Ammon's horn (tissue), 1 donor: ENCODE measurements at regions not wholly inside any gene's neighbourhood (a gene's known extent, or its start where the extent isn't known, plus 50 kb on each side); places are given as distances from the start of the nearest gene placed in this dataset.

Source experiments
- DNase-seq: peaks from one replicate; pipeline ENCODE4 v3.0.0-alpha.2; 2016; ENCODE audit warnings: low spot score

GRCh38 chr5:125286271-125286670, 539.8 kb upstream of the ZNF608 start:
- no peak for DNase-seq

GRCh38 chr5:125289606-125290005, 543.2 kb upstream of the ZNF608 start:
- DNase-seq, result no peak

GRCh38 chr5:125290935-125291334, 544.5 kb upstream of the ZNF608 start:
- no peak for DNase-seq

- DNase-seq, result no peak
These were observed 545.0 kb upstream of the ZNF608 start for GRCh38 chr5:125291447-125291846.

- no peak for DNase-seq
These were observed 546.8 kb upstream of the ZNF608 start for GRCh38 chr5:125293223-125293622.

GRCh38 chr5:125293726-125294125, 547.3 kb upstream of the ZNF608 start:
- no peak for DNase-seq

GRCh38 chr5:125294844-125295243, 548.4 kb upstream of the ZNF608 start:
- DNase-seq, result no peak

- no peak for DNase-seq
These were observed 549.0 kb upstream of the ZNF608 start for GRCh38 chr5:125295405-125295872.

GRCh38 chr5:125298258-125298657, 551.8 kb upstream of the ZNF608 start:
- DNase-seq, result no peak

- no peak for DNase-seq
These were observed 552.4 kb upstream of the ZNF608 start for GRCh38 chr5:125298746-125299379.

- no peak for DNase-seq
These were observed 555.3 kb upstream of the ZNF608 start for GRCh38 chr5:125301711-125302110.

- no peak for DNase-seq
These were observed 556.1 kb upstream of the ZNF608 start for GRCh38 chr5:125302577-125302976.

GRCh38 chr5:125306741-125307140, 560.3 kb upstream of the ZNF608 start:
- DNase-seq, result no peak

- no peak for DNase-seq
These were observed 564.3 kb upstream of the ZNF608 start for GRCh38 chr5:125310749-125311148.

- no peak for DNase-seq
These were observed 565.3 kb upstream of the ZNF608 start for GRCh38 chr5:125311743-125312142.

- DNase-seq, result no peak
These were observed 567.1 kb upstream of the ZNF608 start for GRCh38 chr5:125313555-125313954.

- DNase-seq, result no peak
These were observed 568.9 kb upstream of the ZNF608 start for GRCh38 chr5:125315306-125315705.

GRCh38 chr5:125316391-125316790, 570.0 kb upstream of the ZNF608 start:
- no peak for DNase-seq

GRCh38 chr5:125316915-125317535, 570.6 kb upstream of the ZNF608 start:
- DNase-seq, result peak; percentile 29

GRCh38 chr5:125317536-125317995, 571.1 kb upstream of the ZNF608 start:
- peak; percentile 16 for DNase-seq

- DNase-seq, result no peak
These were observed 575.2 kb upstream of the ZNF608 start for GRCh38 chr5:125321654-125322053.

- no peak for DNase-seq
These were observed 577.2 kb upstream of the ZNF608 start for GRCh38 chr5:125323613-125324012.

- no peak for DNase-seq
These were observed 579.2 kb upstream of the ZNF608 start for GRCh38 chr5:125325488-125326149.
